ENCODE measurements at regions not wholly inside any gene's neighbourhood (a gene's known extent, or its start where the extent isn't known, plus 50 kb on each side); places are given as distances from the start of the nearest gene placed in this dataset.

DNA sequence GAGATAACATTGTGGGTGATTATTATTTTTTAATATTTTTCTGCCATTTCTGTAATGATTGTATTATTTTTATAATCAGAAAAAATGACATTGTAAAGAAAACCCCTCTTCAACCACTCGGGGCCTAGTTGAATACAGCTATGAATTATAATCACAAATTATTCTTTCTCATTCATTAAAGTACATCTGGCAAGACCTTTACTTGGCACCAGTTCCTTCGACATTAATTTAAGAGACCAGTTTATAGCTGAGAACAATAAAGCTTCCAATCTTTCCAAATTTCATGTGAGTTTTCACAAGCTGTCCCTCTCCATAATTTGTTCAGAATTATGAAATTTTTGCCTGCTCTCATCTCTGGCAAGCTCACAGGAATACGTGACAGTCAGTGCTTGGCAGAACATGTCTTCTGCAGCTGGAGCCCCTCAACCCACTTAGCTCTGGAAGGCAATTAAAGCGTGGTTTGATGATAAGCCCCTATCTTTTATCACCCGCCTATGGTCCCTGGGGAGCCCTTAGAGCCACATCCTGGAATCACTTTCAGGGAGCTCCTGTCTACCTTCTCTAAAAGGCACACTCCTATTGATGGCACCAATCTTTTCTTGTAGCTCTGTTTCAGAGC lies 201.8 kb upstream of the PRNP start:
- TF ChIP-seq, protein P1, sequence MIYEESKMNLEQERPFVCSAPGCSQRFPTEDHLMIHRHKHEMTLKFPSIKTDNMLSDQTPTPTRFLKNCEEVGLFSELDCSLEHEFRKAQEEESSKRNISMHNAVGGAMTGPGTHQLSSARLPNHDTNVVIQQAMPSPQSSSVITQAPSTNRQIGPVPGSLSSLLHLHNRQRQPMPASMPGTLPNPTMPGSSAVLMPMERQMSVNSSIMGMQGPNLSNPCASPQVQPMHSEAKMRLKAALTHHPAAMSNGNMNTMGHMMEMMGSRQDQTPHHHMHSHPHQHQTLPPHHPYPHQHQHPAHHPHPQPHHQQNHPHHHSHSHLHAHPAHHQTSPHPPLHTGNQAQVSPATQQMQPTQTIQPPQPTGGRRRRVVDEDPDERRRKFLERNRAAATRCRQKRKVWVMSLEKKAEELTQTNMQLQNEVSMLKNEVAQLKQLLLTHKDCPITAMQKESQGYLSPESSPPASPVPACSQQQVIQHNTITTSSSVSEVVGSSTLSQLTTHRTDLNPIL (CRISPR knock-in tag; IDR thresholded peaks at IDR 0.05; ENCODE audit: low read depth): no peak
- TF ChIP-seq ZNF8 (CRISPR knock-in tag; IDR thresholded peaks at IDR 0.05): no peak
- TF ChIP-seq ESRRG (CRISPR knock-in tag; IDR thresholded peaks at IDR 0.05): no peak
- no peak for TF ChIP-seq ZNF70 (CRISPR knock-in tag; IDR thresholded peaks at IDR 0.05)
- TF ChIP-seq ISL1 (CRISPR knock-in tag; IDR thresholded peaks at IDR 0.05): no peak
- no peak for TF ChIP-seq ARNTL (CRISPR knock-in tag; IDR thresholded peaks at IDR 0.05; ENCODE audit: borderline replicate concordance, low read depth)
- no peak for TF ChIP-seq GLIS3 (CRISPR knock-in tag; IDR thresholded peaks at IDR 0.05)
- TF ChIP-seq ZNF565 (CRISPR knock-in tag; conservative IDR thresholded peaks at IDR 0.05; ENCODE audit: low read depth): no peak
- TF ChIP-seq ZC3H10 (CRISPR knock-in tag; IDR thresholded peaks at IDR 0.05): no peak
- no peak for TF ChIP-seq TCF4 (CRISPR knock-in tag; IDR thresholded peaks at IDR 0.05; ENCODE audit: borderline replicate concordance)
- no peak for TF ChIP-seq TSHZ2 (CRISPR knock-in tag; IDR thresholded peaks at IDR 0.05)
- no peak for TF ChIP-seq PATZ1 (CRISPR knock-in tag; IDR thresholded peaks at IDR 0.05; ENCODE audit: borderline replicate concordance)
- TF ChIP-seq, protein P2, sequence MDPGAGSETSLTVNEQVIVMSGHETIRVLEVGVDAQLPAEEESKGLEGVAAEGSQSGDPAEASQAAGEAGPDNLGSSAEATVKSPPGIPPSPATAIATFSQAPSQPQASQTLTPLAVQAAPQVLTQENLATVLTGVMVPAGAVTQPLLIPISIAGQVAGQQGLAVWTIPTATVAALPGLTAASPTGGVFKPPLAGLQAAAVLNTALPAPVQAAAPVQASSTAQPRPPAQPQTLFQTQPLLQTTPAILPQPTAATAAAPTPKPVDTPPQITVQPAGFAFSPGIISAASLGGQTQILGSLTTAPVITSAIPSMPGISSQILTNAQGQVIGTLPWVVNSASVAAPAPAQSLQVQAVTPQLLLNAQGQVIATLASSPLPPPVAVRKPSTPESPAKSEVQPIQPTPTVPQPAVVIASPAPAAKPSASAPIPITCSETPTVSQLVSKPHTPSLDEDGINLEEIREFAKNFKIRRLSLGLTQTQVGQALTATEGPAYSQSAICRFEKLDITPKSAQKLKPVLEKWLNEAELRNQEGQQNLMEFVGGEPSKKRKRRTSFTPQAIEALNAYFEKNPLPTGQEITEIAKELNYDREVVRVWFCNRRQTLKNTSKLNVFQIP (CRISPR knock-in tag; IDR thresholded peaks at IDR 0.05; ENCODE audit: borderline replicate concordance, low read depth): no peak
- TF ChIP-seq ZFP3 (CRISPR knock-in tag; IDR thresholded peaks at IDR 0.05): no peak
- TF ChIP-seq ZFP30 (CRISPR knock-in tag; IDR thresholded peaks at IDR 0.05): no peak
- ATAC-seq: no peak

DNA sequence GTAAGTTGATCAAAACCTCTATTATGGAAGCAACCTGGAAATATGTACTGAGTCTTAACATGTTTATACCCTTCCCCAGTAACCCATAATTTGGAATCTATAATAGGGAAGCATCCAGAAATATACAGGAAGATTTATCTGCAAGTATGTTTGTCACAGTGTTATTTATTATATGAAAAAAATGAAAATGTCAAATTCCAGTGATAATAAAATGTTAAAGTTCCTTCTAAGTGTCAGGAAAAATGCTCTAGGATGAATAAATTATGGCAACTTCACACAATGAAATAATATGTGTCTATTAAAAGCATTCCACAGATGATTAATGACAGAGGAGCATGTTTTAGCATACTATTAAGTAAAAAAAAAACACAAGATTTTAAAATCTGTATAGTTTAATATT lies 202.3 kb upstream of the PRNP start:
- no peak for TF ChIP-seq ZC3H10 (CRISPR knock-in tag; IDR thresholded peaks at IDR 0.05)
- ATAC-seq: 0 out of 3 replicates have a peak, but pooled peaks have one; percentile 18

GRCh38 chr20:4483486-4483885 lies 202.8 kb upstream of the PRNP start:
- ATAC-seq: peak; percentile 46; the same call in 1 of the 3 replicates
- TF ChIP-seq TSHZ2 (CRISPR knock-in tag; IDR thresholded peaks at IDR 0.05) (no peak), GLIS3 (CRISPR knock-in tag; IDR thresholded peaks at IDR 0.05) (no peak), TOX (CRISPR knock-in tag; IDR thresholded peaks at IDR 0.05; ENCODE audit: borderline replicate concordance) (no peak), ARNTL (CRISPR knock-in tag; IDR thresholded peaks at IDR 0.05; ENCODE audit: borderline replicate concordance, low read depth) (no peak), BACH2 (CRISPR knock-in tag; IDR thresholded peaks at IDR 0.05; ENCODE audit: borderline replicate concordance) (no peak), ISL1 (CRISPR knock-in tag; IDR thresholded peaks at IDR 0.05) (no peak), ZNF70 (CRISPR knock-in tag; IDR thresholded peaks at IDR 0.05) (no peak), TCF4 (CRISPR knock-in tag; IDR thresholded peaks at IDR 0.05; ENCODE audit: borderline replicate concordance) (no peak)
- TF ChIP-seq, protein P2 (CRISPR knock-in tag; IDR thresholded peaks at IDR 0.05; ENCODE audit: borderline replicate concordance, low read depth): no peak
